HepG2 (cell line): ENCODE measurements at regions not wholly inside any gene's neighbourhood (a gene's known extent, or its start where the extent isn't known, plus 50 kb on each side); places are given as distances from the start of the nearest gene placed in this dataset.

Source experiments
- ATAC-seq: fragments of 200-7000 bp; cut with Tn5 transposase; 3 replicates; pipeline ENCODE4 v1.9.1; 2020; ENCODE audit warnings: mild to moderate bottlenecking, moderate library complexity
- BruUV-seq: library from RNA; stranded (reverse); fragments of 400-500 nt; replicated peaks from 2 replicates; lab custom pipeline; 2021; lab: Mats Ljungman, UMichigan
- CTCF ChIA-PET: fragments of 300-600 bp; formaldehyde crosslinking; extraction: SDS; loops from one replicate; lab custom pipeline; 2021; ENCODE audit warnings: low total read pairs, inconsistent platforms, low intra/inter-chr PET ratio; lab: Yijun Ruan, JAX
- POLR2A ChIA-PET: fragments of 350-600 bp; sonication (Branson Sonifier 250); formaldehyde crosslinking; loops from one replicate; lab custom pipeline; 2020; ENCODE audit warnings: antibody characterized with exemption, inconsistent platforms; lab: Yijun Ruan, JAX
- DNase-seq: peaks from one replicate; pipeline ENCODE4 v3.0.0-alpha.2; 2015; ENCODE audit warnings: low spot score
- FAIRE-seq: peaks from 3 replicates; lab custom pipeline; 2011; peaks lifted over from hg19 to GRCh38; lab: Jason Lieb, UNC
- H2AFZ ChIP-seq: one replicate; pipeline ENCODE4 v1.6.1; 2011; ENCODE audit warnings: low read length, inconsistent platforms
- H3K27ac ChIP-seq: fragments of 300-600 bp; 3 replicates; pipeline ENCODE4 v1.8.0; 2011; ENCODE audit warnings: mixed run types, mild to moderate bottlenecking, mixed read lengths, low read length, inconsistent platforms; ENCODE audit not compliant: insufficient read depth; ENCODE audit errors: extremely low read length
- H3K27me3 ChIP-seq, 2 experiments: fragments of 200-600 bp in 1 of 2; 2 replicates in 1 of 2; 3 replicates in 1 of 2; pipeline versions ENCODE4 v1.6.0 to v1.8.0; 2011; ENCODE audit warnings: low read length in 2 of 2, mild to moderate bottlenecking in 2 of 2, moderate library complexity in 2 of 2, inconsistent platforms in 1 of 2; ENCODE audit not compliant: insufficient read depth in 2 of 2, control insufficient read depth in 1 of 2
- H3K36me3 ChIP-seq, 2 experiments: fragments of 200-600 bp in 1 of 2; replicated peaks in 1 of 2; 2 replicates in 1 of 2; 3 replicates in 1 of 2; pipeline versions ENCODE4 v1.5.1 to v1.8.0; 2011; ENCODE audit warnings: low read length in 2 of 2, inconsistent platforms in 1 of 2; ENCODE audit not compliant: insufficient read depth in 2 of 2, control insufficient read depth in 1 of 2
- H3K4me1 ChIP-seq: 2 replicates; pipeline ENCODE4 v1.5.1; 2012; ENCODE audit warnings: low read length, inconsistent platforms; ENCODE audit not compliant: insufficient read depth
- H3K4me2 ChIP-seq: 2 replicates; pipeline ENCODE4 v1.6.0; 2011; ENCODE audit warnings: low read depth, low read length, inconsistent platforms
- H3K4me3 ChIP-seq, 3 experiments: fragments of 200-600 bp in 1 of 3; sonication (generic), shearing (Covaris generic) in 1 of 3; replicated peaks in 1 of 3; 2 replicates each; pipeline ENCODE4 v1.5.1; 2011 to 2016; ENCODE audit warnings: low read length in 3 of 3, inconsistent platforms in 2 of 3, low read depth in 2 of 3, mild to moderate bottlenecking in 2 of 3, control low read depth in 1 of 3, mixed read lengths in 1 of 3; ENCODE audit not compliant: insufficient read depth in 1 of 3
- H3K79me2 ChIP-seq: one replicate; pipeline ENCODE4 v1.6.1; 2011; ENCODE audit warnings: low read length, inconsistent platforms; ENCODE audit not compliant: insufficient read depth
- H3K9ac ChIP-seq: 2 replicates; pipeline ENCODE4 v1.6.0; 2011; ENCODE audit warnings: mild to moderate bottlenecking, low read depth, low read length, inconsistent platforms; ENCODE audit not compliant: insufficient read depth
- H3K9me3 ChIP-seq: 2 replicates; pipeline ENCODE4 v1.5.1; 2012; ENCODE audit warnings: mild to moderate bottlenecking, low read length
- H4K20me1 ChIP-seq: 2 replicates; pipeline ENCODE4 v1.6.0; 2011; ENCODE audit warnings: inconsistent platforms, mild to moderate bottlenecking, low read length, moderate library complexity; ENCODE audit not compliant: insufficient read depth
- FOXJ3 ChIP-seq: sonication (generic); formaldehyde crosslinking; IDR thresholded peaks from 2 replicates; pipeline ENCODE4 v1.4.0; 2020; ENCODE audit warnings: missing genetic modification reagents, mild to moderate bottlenecking, borderline replicate concordance
- MIXL1 ChIP-seq: IDR thresholded peaks from 2 replicates; pipeline ENCODE4 v1.6.1; 2016
- MTF2 ChIP-seq: sonication (generic); formaldehyde crosslinking; IDR thresholded peaks from 2 replicates; pipeline ENCODE4 v1.5.0; 2020; ENCODE audit warnings: missing genetic modification reagents, borderline replicate concordance
- PCBP2 ChIP-seq: fragments of 200-400 bp; formaldehyde crosslinking; optimal IDR thresholded peaks from 2 replicates; pipeline ENCODE3; 2018; ENCODE audit warnings: low read length, low read depth; ENCODE audit not compliant: poor library complexity, severe bottlenecking
- SOX13 ChIP-seq, 3 experiments: fragments of 450-650 bp in 1 of 3; sonication (generic) in 1 of 3; formaldehyde crosslinking in 1 of 3; IDR thresholded peaks in 2 of 3; conservative IDR thresholded peaks in 1 of 3; 2 replicates each; pipeline versions ENCODE4 v1.5.0 to v1.6.1; 2016 to 2020; ENCODE audit warnings: antibody characterized with exemption in 1 of 3, mild to moderate bottlenecking in 1 of 3, missing compliant biosample characterization in 1 of 3, missing genetic modification reagents in 1 of 3, moderate library complexity in 1 of 3
- WGBS: methylation state at CpG from one replicate; pipeline ENCODE4 v1.1.6; 2017; ENCODE audit warnings: low lambda C conversion rate; 5-methylcytosine and 5-hydroxymethylcytosine counted together
- in situ Hi-C: cut with HindIII; loops from 2 replicates; pipeline ENCODE4 v1.10.0; 2017; ENCODE audit warnings: low pct_unique_long_range_greater_than_20kb; ENCODE audit not compliant: extremely low pct_ligation_motif_present
- intact Hi-C: fragments of 100-400 bp; cut with micrococcal nuclease; formaldehyde crosslinking; loops from one replicate; pipeline ENCODE4 v1.10.0; 2022; ENCODE audit not compliant: unreplicated experiment
- TF ChIP-seq, protein P1 (sequence below): IDR thresholded peaks from 2 replicates; pipeline ENCODE4 v1.6.1; 2012; ENCODE audit warnings: low read length, improper control_type of control experiment

DNA sequence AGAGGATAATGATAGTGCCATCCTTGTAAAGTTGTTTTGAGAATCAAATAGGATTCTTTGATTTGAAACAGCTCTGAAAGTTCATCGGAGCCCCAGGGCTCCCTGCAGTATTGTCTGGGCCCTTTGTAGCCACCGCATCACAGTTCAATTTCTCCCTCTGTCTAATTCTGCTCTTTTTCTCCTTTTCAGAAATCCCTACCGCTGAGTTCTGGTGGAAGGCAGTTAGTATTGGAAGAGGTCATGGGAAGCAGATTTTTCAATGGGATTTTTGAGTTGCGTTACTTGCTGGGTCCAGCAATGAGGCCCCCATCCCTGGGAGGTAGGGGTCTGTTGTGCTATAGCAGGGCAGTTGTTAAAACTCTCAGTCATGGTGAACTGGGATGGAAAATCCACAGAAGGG is 101.0 kb upstream of the DISP3 start:
- no peaks in the 10 kb centered on the region for H3K36me3 ChIP-seq
- no peak for ATAC-seq
- H3K27ac ChIP-seq: no peak overlapping the region
- FAIRE-seq: no peak
- no peaks in the 10 kb centered on the region for H3K79me2 ChIP-seq
- 39% methylated on average over 4 of the region's 4 CpGs for WGBS
- intact Hi-C loops: no loop called here
- H3K4me1 ChIP-seq: peaks cover 8% of the 10 kb centered on the region; the same call in 1 of the 2 replicates
- no peak for DNase-seq
- H3K4me2 ChIP-seq: no peak overlapping the region
- BruUV-seq: no TSS peak
- POLR2A ChIA-PET: no interaction called here
- CTCF ChIA-PET: no interaction called here
- no peaks in the 10 kb centered on the region for H3K9me3 ChIP-seq
- H3K27me3 ChIP-seq: peaks cover 3 to 39% of the 10 kb centered on the region in 2 experiments; a peak in 4 of 5 replicates
- in situ Hi-C loops: no loop called here
- TF ChIP-seq MIXL1: no peak
- no peak for TF ChIP-seq FOXJ3 (CRISPR knock-in tag)
- TF ChIP-seq PCBP2: no peak
- TF ChIP-seq, protein P1, sequence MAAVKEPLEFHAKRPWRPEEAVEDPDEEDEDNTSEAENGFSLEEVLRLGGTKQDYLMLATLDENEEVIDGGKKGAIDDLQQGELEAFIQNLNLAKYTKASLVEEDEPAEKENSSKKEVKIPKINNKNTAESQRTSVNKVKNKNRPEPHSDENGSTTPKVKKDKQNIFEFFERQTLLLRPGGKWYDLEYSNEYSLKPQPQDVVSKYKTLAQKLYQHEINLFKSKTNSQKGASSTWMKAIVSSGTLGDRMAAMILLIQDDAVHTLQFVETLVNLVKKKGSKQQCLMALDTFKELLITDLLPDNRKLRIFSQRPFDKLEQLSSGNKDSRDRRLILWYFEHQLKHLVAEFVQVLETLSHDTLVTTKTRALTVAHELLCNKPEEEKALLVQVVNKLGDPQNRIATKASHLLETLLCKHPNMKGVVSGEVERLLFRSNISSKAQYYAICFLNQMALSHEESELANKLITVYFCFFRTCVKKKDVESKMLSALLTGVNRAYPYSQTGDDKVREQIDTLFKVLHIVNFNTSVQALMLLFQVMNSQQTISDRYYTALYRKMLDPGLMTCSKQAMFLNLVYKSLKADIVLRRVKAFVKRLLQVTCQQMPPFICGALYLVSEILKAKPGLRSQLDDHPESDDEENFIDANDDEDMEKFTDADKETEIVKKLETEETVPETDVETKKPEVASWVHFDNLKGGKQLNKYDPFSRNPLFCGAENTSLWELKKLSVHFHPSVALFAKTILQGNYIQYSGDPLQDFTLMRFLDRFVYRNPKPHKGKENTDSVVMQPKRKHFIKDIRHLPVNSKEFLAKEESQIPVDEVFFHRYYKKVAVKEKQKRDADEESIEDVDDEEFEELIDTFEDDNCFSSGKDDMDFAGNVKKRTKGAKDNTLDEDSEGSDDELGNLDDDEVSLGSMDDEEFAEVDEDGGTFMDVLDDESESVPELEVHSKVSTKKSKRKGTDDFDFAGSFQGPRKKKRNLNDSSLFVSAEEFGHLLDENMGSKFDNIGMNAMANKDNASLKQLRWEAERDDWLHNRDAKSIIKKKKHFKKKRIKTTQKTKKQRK: no peak
- no peak for TF ChIP-seq MTF2
- TF ChIP-seq SOX13 (IDR thresholded peaks at IDR 0.05): no peak
- TF ChIP-seq SOX13 (CRISPR knock-in tag; conservative IDR thresholded peaks at IDR 0.05 in 1 of 2, IDR thresholded peaks at IDR 0.05 in 1 of 2): no peak
- TF ChIP-seq, all 625 proteins: peak for 0
- Histone ChIP-seq H3K9ac (no peak overlapping the region), H2AFZ (no peak overlapping the region), H4K20me1 (0 out of 2 replicates have a peak, but pooled peaks cover 4% of the 10 kb centered on the region), H3K4me3 (no peak overlapping the region)
